ENCODE measurements at regions not wholly inside any gene's neighbourhood (a gene's known extent, or its start where the extent isn't known, plus 50 kb on each side); places are given as distances from the start of the nearest gene placed in this dataset.

- TF ChIP-seq, protein P1, sequence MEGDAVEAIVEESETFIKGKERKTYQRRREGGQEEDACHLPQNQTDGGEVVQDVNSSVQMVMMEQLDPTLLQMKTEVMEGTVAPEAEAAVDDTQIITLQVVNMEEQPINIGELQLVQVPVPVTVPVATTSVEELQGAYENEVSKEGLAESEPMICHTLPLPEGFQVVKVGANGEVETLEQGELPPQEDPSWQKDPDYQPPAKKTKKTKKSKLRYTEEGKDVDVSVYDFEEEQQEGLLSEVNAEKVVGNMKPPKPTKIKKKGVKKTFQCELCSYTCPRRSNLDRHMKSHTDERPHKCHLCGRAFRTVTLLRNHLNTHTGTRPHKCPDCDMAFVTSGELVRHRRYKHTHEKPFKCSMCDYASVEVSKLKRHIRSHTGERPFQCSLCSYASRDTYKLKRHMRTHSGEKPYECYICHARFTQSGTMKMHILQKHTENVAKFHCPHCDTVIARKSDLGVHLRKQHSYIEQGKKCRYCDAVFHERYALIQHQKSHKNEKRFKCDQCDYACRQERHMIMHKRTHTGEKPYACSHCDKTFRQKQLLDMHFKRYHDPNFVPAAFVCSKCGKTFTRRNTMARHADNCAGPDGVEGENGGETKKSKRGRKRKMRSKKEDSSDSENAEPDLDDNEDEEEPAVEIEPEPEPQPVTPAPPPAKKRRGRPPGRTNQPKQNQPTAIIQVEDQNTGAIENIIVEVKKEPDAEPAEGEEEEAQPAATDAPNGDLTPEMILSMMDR (IDR thresholded peaks at IDR 0.05; ENCODE audit: borderline replicate concordance, extremely low read depth, low read length, poor library complexity, severe bottlenecking) = no peak
- no peak for TF ChIP-seq EZH2 (IDR thresholded peaks at IDR 0.05; ENCODE audit: borderline replicate concordance, low read depth, low read length, severe bottlenecking)
These were observed 957.4 kb upstream of the NCAM2 start for GRCh38 chr21:20040768-20041167.

Measured in DND-41 (cell line).